GM10266 (cell line): ENCODE measurements at regions not wholly inside any gene's neighbourhood (a gene's known extent, or its start where the extent isn't known, plus 50 kb on each side); places are given as distances from the start of the nearest gene placed in this dataset.

Experiments
- DNase-seq: peaks from one replicate; pipeline ENCODE4 v3.0.0; 2012; ENCODE audit errors: extremely low spot score
- CTCF ChIP-seq: IDR thresholded peaks from 2 replicates; pipeline ENCODE4 v1.5.1; 2012; ENCODE audit warnings: mild to moderate bottlenecking, low read depth; ENCODE audit not compliant: control insufficient read depth, insufficient read depth; ENCODE audit errors: missing control alignments

GRCh38 chr5:121681229-121681855 lies 170.3 kb upstream of the FTMT start:
- no peak for DNase-seq
- TF ChIP-seq CTCF = no peak

- TF ChIP-seq CTCF = no peak
- DNase-seq = no peak
These were observed 163.6 kb upstream of the FTMT start for GRCh38 chr5:121688126-121688525.

- DNase-seq = no peak
- no peak for TF ChIP-seq CTCF
These were observed 162.9 kb upstream of the FTMT start for GRCh38 chr5:121688781-121689180.

GRCh38 chr5:121691478-121691877 lies 160.2 kb upstream of the FTMT start:
- TF ChIP-seq CTCF = no peak

GRCh38 chr5:121692158-121692557 lies 159.5 kb upstream of the FTMT start:
- no peak for DNase-seq
- no peak for TF ChIP-seq CTCF

More at GRCh38 chr5:121691478-121691877, 160.2 kb upstream of the FTMT start:
- DNase-seq = no peak

GRCh38 chr5:121693864-121694263 lies 157.8 kb upstream of the FTMT start:
- no peak for DNase-seq
- TF ChIP-seq CTCF = no peak

- no peak for TF ChIP-seq CTCF
- no peak for DNase-seq
These were observed 156.4 kb upstream of the FTMT start for GRCh38 chr5:121695307-121695706.
